IPS-20b (cell line): ENCODE measurements at regions not wholly inside any gene's neighbourhood (a gene's known extent, or its start where the extent isn't known, plus 50 kb on each side); places are given as distances from the start of the nearest gene placed in this dataset.

Source experiments
- H3K27ac ChIP-seq: one replicate; pipeline ENCODE4 v1.5.1; 2013; ENCODE audit warnings: low read length
- H3K27me3 ChIP-seq: 2 replicates; pipeline ENCODE4 v1.6.1; 2013; ENCODE audit warnings: mild to moderate bottlenecking, low read length, inconsistent platforms; ENCODE audit not compliant: insufficient read depth
- H3K36me3 ChIP-seq: 2 replicates; pipeline ENCODE4 v1.6.1; 2013; ENCODE audit warnings: low read depth, mild to moderate bottlenecking, inconsistent platforms, low read length, moderate library complexity; ENCODE audit not compliant: insufficient read depth
- H3K4me1 ChIP-seq: 2 replicates; pipeline ENCODE4 v1.6.1; 2013; ENCODE audit warnings: mild to moderate bottlenecking, control low read depth, inconsistent platforms, low read length, moderate library complexity; ENCODE audit not compliant: insufficient read depth
- H3K4me3 ChIP-seq: 2 replicates; pipeline ENCODE4 v1.5.1; 2013; ENCODE audit warnings: mild to moderate bottlenecking, low read length, inconsistent platforms
- H3K9ac ChIP-seq: 2 replicates; pipeline ENCODE4 v1.6.1; 2013; ENCODE audit warnings: low read depth, mild to moderate bottlenecking, inconsistent platforms, low read length, moderate library complexity
- H3K9me3 ChIP-seq: 2 replicates; pipeline ENCODE4 v1.6.1; 2013; ENCODE audit warnings: mild to moderate bottlenecking, low read depth, low read length, inconsistent platforms; ENCODE audit not compliant: insufficient read depth

- Histone ChIP-seq H3K4me1 (no peaks in the 10 kb centered on the region), H3K36me3 (no peaks in the 10 kb centered on the region), H3K9ac (no peak overlapping the region), H3K27ac (no peak overlapping the region), H3K27me3 (no peaks in the 10 kb centered on the region), H3K9me3 (no peaks in the 10 kb centered on the region), H3K4me3 (no peak overlapping the region)
Measured at GRCh38 chr4:35695421-35695820, 548.9 kb downstream of the ARAP2 start.

GRCh38 chr4:35697210-35697736, 547.0 kb downstream of the ARAP2 start:
- Histone ChIP-seq H3K27ac (no peak overlapping the region), H3K4me3 (no peak overlapping the region), H3K27me3 (no peaks in the 10 kb centered on the region), H3K9me3 (no peaks in the 10 kb centered on the region), H3K36me3 (no peaks in the 10 kb centered on the region), H3K4me1 (no peaks in the 10 kb centered on the region), H3K9ac (no peak overlapping the region)

GRCh38 chr4:35700663-35701062, 543.7 kb downstream of the ARAP2 start:
- no peaks in the 10 kb centered on the region for H3K36me3 ChIP-seq
- no peaks in the 10 kb centered on the region for H3K27me3 ChIP-seq
- H3K4me1 ChIP-seq: no peaks in the 10 kb centered on the region
- H3K4me3 ChIP-seq: no peak overlapping the region
- H3K27ac ChIP-seq: no peak overlapping the region
- no peaks in the 10 kb centered on the region for H3K9me3 ChIP-seq
- H3K9ac ChIP-seq: no peak overlapping the region

- Histone ChIP-seq H3K9me3 (peaks cover 6% of the 10 kb centered on the region; the same call in 1 of the 2 replicates), H3K27ac (no peak overlapping the region), H3K9ac (no peak overlapping the region), H3K4me3 (no peak overlapping the region), H3K36me3 (no peaks in the 10 kb centered on the region), H3K27me3 (no peaks in the 10 kb centered on the region), H3K4me1 (no peaks in the 10 kb centered on the region)
Measured at GRCh38 chr4:35709080-35709479, 535.2 kb downstream of the ARAP2 start.

GRCh38 chr4:35710343-35710742, 534.0 kb downstream of the ARAP2 start:
- Histone ChIP-seq H3K9me3 (peaks cover 9% of the 10 kb centered on the region; the same call in 1 of the 2 replicates), H3K4me1 (no peaks in the 10 kb centered on the region), H3K27me3 (no peaks in the 10 kb centered on the region), H3K27ac (no peak overlapping the region), H3K4me3 (no peak overlapping the region), H3K36me3 (no peaks in the 10 kb centered on the region), H3K9ac (no peak overlapping the region)

GRCh38 chr4:35711127-35711526, 533.2 kb downstream of the ARAP2 start:
- no peaks in the 10 kb centered on the region for H3K36me3 ChIP-seq
- H3K27me3 ChIP-seq: no peaks in the 10 kb centered on the region
- H3K27ac ChIP-seq: no peak overlapping the region
- H3K4me1 ChIP-seq: no peaks in the 10 kb centered on the region
- H3K4me3 ChIP-seq: no peak overlapping the region
- peaks cover 9% of the 10 kb centered on the region; the same call in 1 of the 2 replicates for H3K9me3 ChIP-seq
- no peak overlapping the region for H3K9ac ChIP-seq

GRCh38 chr4:35723973-35724372, 520.3 kb downstream of the ARAP2 start:
- H3K27me3 ChIP-seq: no peaks in the 10 kb centered on the region
- no peaks in the 10 kb centered on the region for H3K9me3 ChIP-seq
- H3K9ac ChIP-seq: no peak overlapping the region
- H3K36me3 ChIP-seq: no peaks in the 10 kb centered on the region
- no peaks in the 10 kb centered on the region for H3K4me1 ChIP-seq
- no peak overlapping the region for H3K4me3 ChIP-seq
- no peak overlapping the region for H3K27ac ChIP-seq

- Histone ChIP-seq H3K36me3 (no peaks in the 10 kb centered on the region), H3K4me3 (no peak overlapping the region), H3K27me3 (no peaks in the 10 kb centered on the region), H3K27ac (no peak overlapping the region), H3K4me1 (no peaks in the 10 kb centered on the region), H3K9ac (no peak overlapping the region), H3K9me3 (no peaks in the 10 kb centered on the region)
Measured at GRCh38 chr4:35725131-35725530, 519.2 kb downstream of the ARAP2 start.

GRCh38 chr4:35730414-35730813, 513.9 kb downstream of the ARAP2 start:
- Histone ChIP-seq H3K9ac (no peak overlapping the region), H3K9me3 (no peaks in the 10 kb centered on the region), H3K4me1 (no peaks in the 10 kb centered on the region), H3K4me3 (no peak overlapping the region), H3K27ac (no peak overlapping the region), H3K36me3 (no peaks in the 10 kb centered on the region), H3K27me3 (no peaks in the 10 kb centered on the region)

- H3K9me3 ChIP-seq: no peaks in the 10 kb centered on the region
- H3K36me3 ChIP-seq: no peaks in the 10 kb centered on the region
Measured at GRCh38 chr4:35734381-35735098, 509.8 kb downstream of the ARAP2 start.

GRCh38 chr4:35739308-35739707, 505.0 kb downstream of the ARAP2 start:
- H3K27me3 ChIP-seq: no peaks in the 10 kb centered on the region
- no peak overlapping the region for H3K4me3 ChIP-seq
- H3K27ac ChIP-seq: no peak overlapping the region
- H3K9ac ChIP-seq: no peak overlapping the region
- H3K4me1 ChIP-seq: no peaks in the 10 kb centered on the region
- H3K36me3 ChIP-seq: no peaks in the 10 kb centered on the region
- H3K9me3 ChIP-seq: no peaks in the 10 kb centered on the region; the same call in 1 of the 2 replicates

More at GRCh38 chr4:35734381-35735098, 509.8 kb downstream of the ARAP2 start:
- no peaks in the 10 kb centered on the region for H3K27me3 ChIP-seq
- no peak overlapping the region for H3K9ac ChIP-seq
- H3K4me1 ChIP-seq: no peaks in the 10 kb centered on the region
- no peak overlapping the region for H3K27ac ChIP-seq
- H3K4me3 ChIP-seq: no peak overlapping the region

GRCh38 chr4:35754047-35754446, 490.3 kb downstream of the ARAP2 start:
- Histone ChIP-seq H3K27ac (no peak overlapping the region), H3K4me1 (no peaks in the 10 kb centered on the region), H3K36me3 (no peaks in the 10 kb centered on the region), H3K9me3 (no peaks in the 10 kb centered on the region), H3K4me3 (no peak overlapping the region), H3K27me3 (no peaks in the 10 kb centered on the region), H3K9ac (no peak overlapping the region)
